Epithelial cell of esophagus (primary cell): ENCODE measurements at regions not wholly inside any gene's neighbourhood (a gene's known extent, or its start where the extent isn't known, plus 50 kb on each side); places are given as distances from the start of the nearest gene placed in this dataset.
"Not testable (repeated sequence)": the region's sequence is repeated elsewhere in the genome, so short reads cannot be mapped to it uniquely, and the experiment has no call there.

Source experiments
- DNase-seq: peaks from one replicate; pipeline ENCODE4 v3.0.0; 2010; ENCODE audit warnings: low read depth
- H3K4me3 ChIP-seq: 2 replicates; pipeline ENCODE4 v1.5.1; 2011; ENCODE audit warnings: mild to moderate bottlenecking, low read length, control low read depth
- TF ChIP-seq, protein P1 (sequence below): IDR thresholded peaks from 2 replicates; pipeline ENCODE4 v1.5.1; 2011; ENCODE audit warnings: low read depth, mild to moderate bottlenecking, low read length, control low read depth, inconsistent platforms; ENCODE audit not compliant: insufficient read depth; ENCODE audit errors: missing control alignments

GRCh38 chr5:12658871-12659446 lies 754.7 kb upstream of the CTNND2 start:
- no peak for DNase-seq
- H3K4me3 ChIP-seq, result no peak overlapping the region
- TF ChIP-seq, protein P1, sequence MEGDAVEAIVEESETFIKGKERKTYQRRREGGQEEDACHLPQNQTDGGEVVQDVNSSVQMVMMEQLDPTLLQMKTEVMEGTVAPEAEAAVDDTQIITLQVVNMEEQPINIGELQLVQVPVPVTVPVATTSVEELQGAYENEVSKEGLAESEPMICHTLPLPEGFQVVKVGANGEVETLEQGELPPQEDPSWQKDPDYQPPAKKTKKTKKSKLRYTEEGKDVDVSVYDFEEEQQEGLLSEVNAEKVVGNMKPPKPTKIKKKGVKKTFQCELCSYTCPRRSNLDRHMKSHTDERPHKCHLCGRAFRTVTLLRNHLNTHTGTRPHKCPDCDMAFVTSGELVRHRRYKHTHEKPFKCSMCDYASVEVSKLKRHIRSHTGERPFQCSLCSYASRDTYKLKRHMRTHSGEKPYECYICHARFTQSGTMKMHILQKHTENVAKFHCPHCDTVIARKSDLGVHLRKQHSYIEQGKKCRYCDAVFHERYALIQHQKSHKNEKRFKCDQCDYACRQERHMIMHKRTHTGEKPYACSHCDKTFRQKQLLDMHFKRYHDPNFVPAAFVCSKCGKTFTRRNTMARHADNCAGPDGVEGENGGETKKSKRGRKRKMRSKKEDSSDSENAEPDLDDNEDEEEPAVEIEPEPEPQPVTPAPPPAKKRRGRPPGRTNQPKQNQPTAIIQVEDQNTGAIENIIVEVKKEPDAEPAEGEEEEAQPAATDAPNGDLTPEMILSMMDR, result no peak

DNA sequence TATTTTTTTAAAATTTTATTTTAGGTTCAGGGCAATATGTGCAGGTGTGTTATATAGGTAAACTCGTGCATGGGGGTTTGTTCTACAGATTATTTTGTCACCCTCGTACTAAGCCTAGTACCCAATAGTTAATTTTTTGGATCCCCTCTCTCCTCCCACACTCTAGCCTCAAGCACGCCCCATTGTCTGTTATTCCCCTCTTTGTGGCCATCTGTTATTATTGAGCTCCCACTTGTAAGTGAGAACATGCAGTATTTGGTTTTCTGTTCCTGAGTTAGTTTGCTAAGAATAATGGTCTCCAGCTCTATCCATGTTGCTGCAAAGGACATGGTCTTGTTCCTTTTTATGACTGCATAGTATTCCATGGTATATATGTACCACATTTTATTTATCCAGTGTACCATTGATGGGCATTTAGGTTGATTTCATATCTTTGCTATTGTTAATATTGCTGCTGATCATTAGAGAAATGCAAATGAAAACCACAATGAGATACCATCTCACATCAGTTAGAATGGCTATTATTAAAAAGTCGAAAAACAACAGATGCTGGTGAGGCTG lies 753.7 kb upstream of the CTNND2 start:
- not testable (repeated sequence) for DNase-seq, H3K4me3 ChIP-seq

GRCh38 chr5:12655675-12656074 lies 751.4 kb upstream of the CTNND2 start:
- DNase-seq, result no peak
- TF ChIP-seq, protein P1, result no peak
- H3K4me3 ChIP-seq, result no peak overlapping the region

DNA sequence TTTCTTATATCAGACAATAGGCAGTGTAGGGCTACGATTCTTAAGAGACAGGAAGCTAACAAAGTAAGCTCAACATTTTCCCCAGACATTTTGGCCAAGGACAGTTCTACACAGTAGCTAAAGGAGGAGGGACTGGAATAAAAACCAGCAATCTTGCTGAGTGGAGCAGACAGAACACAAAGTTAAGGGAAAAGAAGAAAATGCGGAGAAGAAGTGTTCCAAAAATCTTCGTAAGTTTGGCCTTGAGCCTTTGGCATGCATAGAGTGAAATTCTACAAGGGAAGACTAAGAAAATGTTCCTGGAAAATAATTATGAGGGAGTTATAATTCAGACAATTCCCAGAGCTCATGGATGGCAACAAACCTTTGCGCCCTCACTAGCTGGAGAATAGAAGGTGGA lies 748.0 kb upstream of the CTNND2 start:
- TF ChIP-seq, protein P1, result no peak
- DNase-seq, result no peak
- H3K4me3 ChIP-seq, result no peak overlapping the region

DNA sequence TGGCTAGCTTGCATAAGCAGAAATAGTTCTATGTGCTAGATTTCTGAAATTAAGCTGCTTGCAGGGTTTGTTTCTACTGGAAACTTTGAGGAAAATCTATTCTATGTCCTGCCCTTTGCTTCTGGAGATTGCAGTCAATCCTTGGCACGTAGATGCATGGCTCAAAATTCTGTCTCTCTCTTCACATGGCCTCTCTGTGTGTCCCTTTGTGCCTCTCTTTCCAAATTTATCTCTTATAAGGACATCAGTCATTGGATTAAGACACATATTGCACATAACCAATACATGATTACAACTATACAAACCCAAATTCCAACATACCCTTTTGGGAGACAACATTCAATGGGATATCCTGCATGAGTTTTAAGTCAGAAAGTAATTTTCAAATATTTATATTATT lies 744.3 kb upstream of the CTNND2 start:
- no peak overlapping the region for H3K4me3 ChIP-seq
- DNase-seq, result no peak
- TF ChIP-seq, protein P1, result no peak

DNA sequence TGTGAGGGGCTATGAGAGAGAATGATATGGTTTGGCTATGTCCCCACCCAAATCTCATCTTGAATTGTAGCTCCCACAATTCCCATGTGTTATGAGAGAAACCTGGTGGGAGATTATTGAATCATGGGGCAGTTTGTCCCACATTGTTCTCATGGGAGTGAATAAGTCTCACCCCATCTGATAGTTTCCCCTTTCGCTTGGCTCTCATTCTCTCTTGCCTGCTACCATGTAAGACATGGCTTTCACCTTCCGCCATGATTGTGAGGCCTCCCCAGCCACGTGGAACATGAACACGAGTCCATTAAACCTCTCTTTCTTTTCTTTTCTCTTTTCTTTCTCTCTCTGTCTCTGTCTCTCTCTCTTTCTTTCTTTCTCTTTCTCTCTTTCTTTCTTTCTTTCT lies 743.4 kb upstream of the CTNND2 start:
- TF ChIP-seq, protein P1, result no peak
- H3K4me3 ChIP-seq, result no peak overlapping the region

DNA sequence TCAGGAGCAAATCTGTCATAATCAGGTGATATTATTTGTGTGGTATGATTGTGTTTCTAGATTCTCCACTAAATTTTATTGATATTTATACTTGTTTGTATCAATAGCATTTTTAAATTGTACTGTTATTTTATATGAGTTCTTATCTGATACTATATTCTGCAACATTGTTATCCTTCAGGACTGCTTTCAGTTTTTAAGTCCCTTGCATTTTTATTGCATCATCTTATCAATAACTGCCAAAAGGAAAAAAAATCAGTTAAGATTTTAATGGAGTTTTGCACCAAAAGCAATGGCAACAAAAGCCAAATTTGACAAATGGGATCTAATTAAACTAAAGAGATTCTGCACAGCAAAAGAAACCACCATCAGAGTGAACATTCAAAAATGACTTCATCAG lies 741.3 kb upstream of the CTNND2 start:
- no peak for DNase-seq
- H3K4me3 ChIP-seq, result no peak overlapping the region
- TF ChIP-seq, protein P1, result no peak

More for the DNA sequence above, 743.4 kb upstream of the CTNND2 start:
- no peak for DNase-seq
